Activated B cell treated with CpG ODN at 0.5 μM for 24 hours (primary cell): ENCODE measurements at regions not wholly inside any gene's neighbourhood (a gene's known extent, or its start where the extent isn't known, plus 50 kb on each side); places are given as distances from the start of the nearest gene placed in this dataset.

ENCODE experiments used
- ATAC-seq: fragments of 200-7000 bp; cut with Tn5 transposase; one replicate; pipeline ENCODE4 v1.10.0; 2021; ENCODE audit warnings: low read depth, mild to moderate bottlenecking, moderate library complexity
- CTCF ChIA-PET: fragments of 350-600 bp; sonication (Branson Sonifier 250); formaldehyde crosslinking; loops from one replicate; lab custom pipeline; 2021; ENCODE audit warnings: antibody characterized with exemption; lab: Charles Lee
- POLR2A ChIA-PET: fragments of 350-600 bp; sonication (Branson Sonifier 250); formaldehyde crosslinking; loops from one replicate; lab custom pipeline; 2021; ENCODE audit warnings: antibody characterized with exemption; lab: Charles Lee
- DNase-seq: peaks from one replicate; pipeline ENCODE4 v3.0.0; 2022
- H3K27ac Mint-ChIP-seq: one replicate; pipeline ENCODE4 v1.8.0; 2020; ENCODE audit warnings: mixed read lengths
- H3K27me3 Mint-ChIP-seq: one replicate; pipeline ENCODE4 v1.8.0; 2021; ENCODE audit warnings: mixed read lengths
- H3K36me3 Mint-ChIP-seq: one replicate; pipeline ENCODE4 v1.8.0; 2021; ENCODE audit warnings: low read depth, mixed read lengths
- H3K4me1 Mint-ChIP-seq: one replicate; pipeline ENCODE4 v1.8.0; 2021; ENCODE audit warnings: mixed read lengths
- H3K4me3 Mint-ChIP-seq: one replicate; pipeline ENCODE4 v1.8.0; 2020; ENCODE audit warnings: mild to moderate bottlenecking, mixed read lengths
- H3K9me3 Mint-ChIP-seq: one replicate; pipeline ENCODE4 v1.8.0; 2020; ENCODE audit warnings: mixed read lengths
- intact Hi-C: fragments of 100-400 bp; cut with micrococcal nuclease; formaldehyde crosslinking; loops from one replicate; pipeline ENCODE4 v1.15.1; 2024
- TF ChIP-seq, protein P1 (sequence below): fragments of 200-600 bp; IDR thresholded peaks from one replicate; pipeline ENCODE4 v1.8.0; 2022; ENCODE audit warnings: antibody characterized with exemption, mild to moderate bottlenecking

- DNase-seq (no peak), ATAC-seq (no peak)
- Mint-ChIP-seq H3K4me1 (no peaks in the 10 kb centered on the region), H3K27me3 (no peaks in the 10 kb centered on the region), H3K27ac (no peak overlapping the region), H3K9me3 (peaks cover 4% of the 10 kb centered on the region), H3K4me3 (no peak overlapping the region), H3K36me3 (no peaks in the 10 kb centered on the region)
- TF ChIP-seq, protein P1, sequence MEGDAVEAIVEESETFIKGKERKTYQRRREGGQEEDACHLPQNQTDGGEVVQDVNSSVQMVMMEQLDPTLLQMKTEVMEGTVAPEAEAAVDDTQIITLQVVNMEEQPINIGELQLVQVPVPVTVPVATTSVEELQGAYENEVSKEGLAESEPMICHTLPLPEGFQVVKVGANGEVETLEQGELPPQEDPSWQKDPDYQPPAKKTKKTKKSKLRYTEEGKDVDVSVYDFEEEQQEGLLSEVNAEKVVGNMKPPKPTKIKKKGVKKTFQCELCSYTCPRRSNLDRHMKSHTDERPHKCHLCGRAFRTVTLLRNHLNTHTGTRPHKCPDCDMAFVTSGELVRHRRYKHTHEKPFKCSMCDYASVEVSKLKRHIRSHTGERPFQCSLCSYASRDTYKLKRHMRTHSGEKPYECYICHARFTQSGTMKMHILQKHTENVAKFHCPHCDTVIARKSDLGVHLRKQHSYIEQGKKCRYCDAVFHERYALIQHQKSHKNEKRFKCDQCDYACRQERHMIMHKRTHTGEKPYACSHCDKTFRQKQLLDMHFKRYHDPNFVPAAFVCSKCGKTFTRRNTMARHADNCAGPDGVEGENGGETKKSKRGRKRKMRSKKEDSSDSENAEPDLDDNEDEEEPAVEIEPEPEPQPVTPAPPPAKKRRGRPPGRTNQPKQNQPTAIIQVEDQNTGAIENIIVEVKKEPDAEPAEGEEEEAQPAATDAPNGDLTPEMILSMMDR: no peak
- intact Hi-C loops: no loop called here
- POLR2A ChIA-PET: no interaction called here
- CTCF ChIA-PET: no interaction called here
These were observed 692.9 kb upstream of the KIF2B start for GRCh38 chr17:53129863-53130262.

- no peak for ATAC-seq
- Mint-ChIP-seq H3K9me3 (peaks cover 7% of the 10 kb centered on the region), H3K27ac (no peak overlapping the region), H3K36me3 (no peaks in the 10 kb centered on the region), H3K27me3 (no peaks in the 10 kb centered on the region), H3K4me1 (no peaks in the 10 kb centered on the region), H3K4me3 (no peak overlapping the region)
- DNase-seq: no peak
- CTCF ChIA-PET: no interaction called here
- intact Hi-C loops: no loop called here
- POLR2A ChIA-PET: no interaction called here
- TF ChIP-seq, protein P1: no peak
These were observed 695.4 kb upstream of the KIF2B start for GRCh38 chr17:53127331-53127730.

GRCh38 chr17:53122966-53123365, 699.8 kb upstream of the KIF2B start:
- Mint-ChIP-seq H3K27me3 (no peaks in the 10 kb centered on the region), H3K9me3 (peaks cover 13% of the 10 kb centered on the region), H3K4me1 (no peaks in the 10 kb centered on the region), H3K4me3 (no peak overlapping the region), H3K27ac (no peak overlapping the region), H3K36me3 (no peaks in the 10 kb centered on the region)
- intact Hi-C loops: no loop called here
- ChIA-PET POLR2A (no interaction called here), CTCF (no interaction called here)
- TF ChIP-seq, protein P1: no peak
- ATAC-seq (no peak), DNase-seq (no peak)

DNA sequence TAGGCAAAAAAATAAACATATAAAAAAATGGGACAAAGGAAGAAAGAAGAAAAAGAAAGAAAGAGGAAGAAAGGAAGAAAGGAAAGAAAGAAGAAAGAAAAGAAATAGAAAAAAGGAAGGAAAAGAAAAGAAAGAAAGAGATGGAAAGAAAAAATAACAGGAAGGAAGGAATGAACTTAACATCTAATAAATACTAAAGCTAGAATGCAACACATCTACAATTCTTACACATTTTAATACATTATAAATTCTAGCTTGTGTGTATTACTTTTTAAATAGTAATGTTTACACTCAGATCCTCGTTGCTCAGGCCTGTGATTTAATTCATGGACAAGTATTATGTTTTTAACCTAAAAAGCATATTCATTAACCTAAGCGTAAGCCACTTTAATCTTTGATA, 703.0 kb upstream of the KIF2B start:
- intact Hi-C loops: no loop called here
- ChIA-PET POLR2A (no interaction called here), CTCF (no interaction called here)
- H3K27me3 Mint-ChIP-seq: no peaks in the 10 kb centered on the region
- DNase-seq (no peak), ATAC-seq (no peak)
- H3K4me1 Mint-ChIP-seq: no peaks in the 10 kb centered on the region
- H3K4me3 Mint-ChIP-seq: no peak overlapping the region
- no peak overlapping the region for H3K27ac Mint-ChIP-seq
- TF ChIP-seq, protein P1: no peak
- peaks cover 19% of the 10 kb centered on the region for H3K9me3 Mint-ChIP-seq
- no peaks in the 10 kb centered on the region for H3K36me3 Mint-ChIP-seq

- no peak for ATAC-seq
- H3K9me3 Mint-ChIP-seq: peaks cover 17% of the 10 kb centered on the region
- intact Hi-C loops: no loop called here
- H3K27me3 Mint-ChIP-seq: no peaks in the 10 kb centered on the region
- POLR2A ChIA-PET: no interaction called here
- TF ChIP-seq, protein P1: no peak
- no peak overlapping the region for H3K27ac Mint-ChIP-seq
- no peaks in the 10 kb centered on the region for H3K4me1 Mint-ChIP-seq
- H3K36me3 Mint-ChIP-seq: no peaks in the 10 kb centered on the region
- CTCF ChIA-PET: no interaction called here
- H3K4me3 Mint-ChIP-seq: no peak overlapping the region
- no peak for DNase-seq
These were observed 703.8 kb upstream of the KIF2B start for GRCh38 chr17:53118948-53119347.
